Esophagus muscularis mucosa (tissue), 4 donors: ENCODE measurements at regions not wholly inside any gene's neighbourhood (a gene's known extent, or its start where the extent isn't known, plus 50 kb on each side); places are given as distances from the start of the nearest gene placed in this dataset.
"Not testable (repeated sequence)": the region's sequence is repeated elsewhere in the genome, so short reads cannot be mapped to it uniquely, and the experiment has no call there.

Experiments used
- DNase-seq: peaks from one replicate; pipeline ENCODE4 v3.0.0-alpha.2; 2017; ENCODE audit errors: extremely low spot score
- H3K27ac ChIP-seq, 4 donors: fragments of 200-600 bp; sonication (generic); replicated peaks in 1 of 4; 1 replicate in 3 of 4; 2 replicates in 1 of 4; pipeline ENCODE4 v1.5.1; 2016 to 2019; ENCODE audit warnings: mild to moderate bottlenecking in 1 of 4
- H3K27me3 ChIP-seq, 4 donors: fragments of 200-600 bp; sonication (generic); one replicate each; pipeline versions ENCODE4 v1.5.1 to v1.6.0; 2016 to 2019
- H3K36me3 ChIP-seq, 4 donors: fragments of 200-600 bp; sonication (generic); one replicate each; pipeline ENCODE4 v1.5.1; 2016 to 2019
- H3K4me1 ChIP-seq, 4 donors: fragments of 200-600 bp; sonication (generic); one replicate each; pipeline ENCODE4 v1.5.1; 2016 to 2019
- H3K4me3 ChIP-seq, 4 donors: fragments of 200-600 bp; sonication (generic); 1 replicate in 2 of 4; 2 replicates in 2 of 4; pipeline ENCODE4 v1.5.1; 2016 to 2019; ENCODE audit warnings: mild to moderate bottlenecking in 4 of 4, moderate library complexity in 1 of 4
- H3K9me3 ChIP-seq, 4 donors: fragments of 200-600 bp; sonication (generic); 1 replicate in 3 of 4; 2 replicates in 1 of 4; pipeline ENCODE4 v1.5.1; 2016 to 2019
- EP300 ChIP-seq: sonication (generic); formaldehyde crosslinking; IDR thresholded peaks from one replicate; pipeline ENCODE4 v1.6.1; 2017; ENCODE audit warnings: antibody characterized with exemption
- POLR2A ChIP-seq: fragments of 450-650 bp; IDR thresholded peaks from one replicate; pipeline ENCODE4 v1.6.1; 2017; ENCODE audit warnings: antibody characterized with exemption, moderate library complexity, mild to moderate bottlenecking, low read depth
- POLR2AphosphoS5 ChIP-seq, 2 donors: sonication (generic); formaldehyde crosslinking; IDR thresholded peaks; one replicate each; pipeline ENCODE4 v1.6.1; 2017; ENCODE audit warnings: antibody characterized with exemption in 2 of 2
- WGBS: methylation state at CpG from one replicate; pipeline ENCODE4 v1.1.5; 2018; 5-methylcytosine and 5-hydroxymethylcytosine counted together
- intact Hi-C: fragments of 100-400 bp; cut with DNase I; formaldehyde crosslinking; loops from one replicate; pipeline ENCODE4 v1.15.1; 2023
- TF ChIP-seq, protein P1 (sequence below), 3 experiments: fragments of 200-600 bp in 2 of 3; fragments of 450-650 bp in 1 of 3; sonication (generic) in 2 of 3; IDR thresholded peaks; one replicate each; pipeline ENCODE4 v1.5.1; 2017 to 2019; ENCODE audit warnings: antibody characterized with exemption in 3 of 3, mild to moderate bottlenecking in 2 of 3, moderate library complexity in 1 of 3

DNA sequence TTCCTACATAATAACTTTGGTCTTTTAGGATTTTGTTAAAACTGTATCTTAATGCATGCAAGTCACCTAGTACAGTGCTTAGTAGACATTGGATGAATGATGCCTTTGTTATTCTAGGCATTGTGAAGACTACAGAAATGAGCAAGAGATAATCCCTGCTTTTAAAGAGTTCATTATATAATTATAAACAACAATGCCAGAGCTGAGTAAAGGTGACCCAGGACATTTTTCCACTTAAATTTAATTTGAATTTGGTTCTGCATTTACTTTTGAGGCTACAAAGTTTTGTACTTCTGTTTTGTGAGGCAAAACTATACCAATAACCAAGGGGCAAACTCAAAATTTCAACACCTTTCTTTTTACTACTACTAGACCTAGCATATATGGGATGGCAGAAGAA lies 182.0 kb upstream of the SESN3 start:
- TF ChIP-seq EP300 = no peak
- TF ChIP-seq POLR2AphosphoS5 (IDR thresholded peaks at IDR 0.05) = no peak
- no peak for TF ChIP-seq POLR2A
- TF ChIP-seq, protein P1, sequence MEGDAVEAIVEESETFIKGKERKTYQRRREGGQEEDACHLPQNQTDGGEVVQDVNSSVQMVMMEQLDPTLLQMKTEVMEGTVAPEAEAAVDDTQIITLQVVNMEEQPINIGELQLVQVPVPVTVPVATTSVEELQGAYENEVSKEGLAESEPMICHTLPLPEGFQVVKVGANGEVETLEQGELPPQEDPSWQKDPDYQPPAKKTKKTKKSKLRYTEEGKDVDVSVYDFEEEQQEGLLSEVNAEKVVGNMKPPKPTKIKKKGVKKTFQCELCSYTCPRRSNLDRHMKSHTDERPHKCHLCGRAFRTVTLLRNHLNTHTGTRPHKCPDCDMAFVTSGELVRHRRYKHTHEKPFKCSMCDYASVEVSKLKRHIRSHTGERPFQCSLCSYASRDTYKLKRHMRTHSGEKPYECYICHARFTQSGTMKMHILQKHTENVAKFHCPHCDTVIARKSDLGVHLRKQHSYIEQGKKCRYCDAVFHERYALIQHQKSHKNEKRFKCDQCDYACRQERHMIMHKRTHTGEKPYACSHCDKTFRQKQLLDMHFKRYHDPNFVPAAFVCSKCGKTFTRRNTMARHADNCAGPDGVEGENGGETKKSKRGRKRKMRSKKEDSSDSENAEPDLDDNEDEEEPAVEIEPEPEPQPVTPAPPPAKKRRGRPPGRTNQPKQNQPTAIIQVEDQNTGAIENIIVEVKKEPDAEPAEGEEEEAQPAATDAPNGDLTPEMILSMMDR (IDR thresholded peaks at IDR 0.05) = no peak
- intact Hi-C loops = no loop called here
- Histone ChIP-seq H3K4me1 (peaks cover 0 to 12% (median 8%) of the 10 kb centered on the region in 4 donors), H3K27ac (no peak overlapping the region), H3K9me3 (no peaks in the 10 kb centered on the region), H3K4me3 (no peak overlapping the region), H3K36me3 (no peaks in the 10 kb centered on the region), H3K27me3 (no peaks in the 10 kb centered on the region)
- DNase-seq = no peak

DNA sequence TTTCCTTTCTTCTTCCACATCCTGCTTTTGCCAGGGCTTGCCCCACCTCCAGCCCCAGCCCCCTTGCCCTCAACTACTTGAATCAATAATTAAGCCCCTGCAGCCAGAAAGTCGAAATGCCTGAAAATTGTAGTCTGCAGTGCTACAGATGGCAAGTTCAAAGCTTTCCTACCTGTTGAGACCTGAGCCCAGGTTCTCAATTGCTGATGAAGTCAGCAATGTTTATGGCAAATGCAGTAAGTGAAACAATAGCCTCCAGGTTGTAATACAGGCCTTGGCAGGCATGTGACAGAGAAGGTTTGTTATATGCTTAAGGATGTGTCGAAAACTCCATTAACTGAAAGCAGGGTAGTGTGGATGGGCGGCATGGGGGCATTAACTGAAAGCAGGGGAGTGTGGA lies 181.1 kb upstream of the SESN3 start:
- no peaks in the 10 kb centered on the region for H3K9me3 ChIP-seq
- intact Hi-C loops = no loop called here
- no peak overlapping the region for H3K4me3 ChIP-seq
- H3K4me1 ChIP-seq = peaks cover 0 to 12% (median 8%) of the 10 kb centered on the region in 4 donors
- no peaks in the 10 kb centered on the region for H3K27me3 ChIP-seq
- no peaks in the 10 kb centered on the region for H3K36me3 ChIP-seq
- no peak for TF ChIP-seq EP300
- no peak for TF ChIP-seq POLR2AphosphoS5 (IDR thresholded peaks at IDR 0.05)
- TF ChIP-seq POLR2A = no peak
- TF ChIP-seq, protein P1 (IDR thresholded peaks at IDR 0.05) = no peak
- no peak for DNase-seq
- H3K27ac ChIP-seq = no peak overlapping the region
- WGBS = 94% methylated on average over 3 of the region's 3 CpGs

DNA sequence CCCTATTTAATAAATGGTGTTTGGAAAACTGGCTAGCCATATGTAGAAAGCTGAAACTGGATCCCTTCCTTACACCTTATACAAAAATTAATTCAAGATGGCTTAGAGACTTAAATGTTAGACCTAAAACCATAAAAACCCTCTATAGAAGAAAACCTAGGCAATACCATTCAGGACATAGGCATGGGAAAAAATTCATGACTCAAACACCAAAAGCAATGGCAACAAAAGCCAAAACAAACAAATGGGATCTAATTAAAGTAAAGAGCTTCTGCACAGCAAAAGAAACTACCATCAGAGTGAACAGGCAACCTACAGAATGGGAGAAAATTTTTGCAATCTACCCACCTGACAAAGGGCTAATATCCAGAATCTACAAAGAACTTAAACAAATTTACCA lies 179.7 kb upstream of the SESN3 start:
- not testable (repeated sequence) for H3K27me3 ChIP-seq

DNA sequence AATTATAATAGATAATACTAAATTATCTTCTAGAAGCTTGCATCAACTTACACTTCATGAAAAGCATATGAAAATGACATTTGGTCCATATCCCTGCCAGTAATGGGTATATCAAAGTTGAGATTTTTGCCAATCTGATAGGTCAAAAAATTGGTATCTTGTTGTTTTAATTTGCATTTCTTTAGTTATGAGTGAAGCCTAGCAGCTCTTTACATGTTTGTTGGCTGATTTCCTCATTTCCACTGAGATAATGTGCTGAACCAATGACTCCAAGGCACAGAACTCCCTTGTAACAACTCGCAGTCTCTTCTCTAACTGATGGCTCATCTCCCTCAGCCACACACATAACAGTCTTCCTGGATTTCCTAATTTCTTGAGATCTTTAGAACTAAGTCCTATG lies 175.3 kb upstream of the SESN3 start:
- Histone ChIP-seq H3K4me1 (no peaks in the 10 kb centered on the region), H3K4me3 (no peak overlapping the region), H3K36me3 (no peaks in the 10 kb centered on the region), H3K27me3 (no peaks in the 10 kb centered on the region), H3K9me3 (no peaks in the 10 kb centered on the region), H3K27ac (no peak overlapping the region)
- TF ChIP-seq, protein P1 (IDR thresholded peaks at IDR 0.05) = no peak
- no peak for TF ChIP-seq POLR2A
- TF ChIP-seq EP300 = no peak
- TF ChIP-seq POLR2AphosphoS5 (IDR thresholded peaks at IDR 0.05) = no peak
- intact Hi-C loops = no loop called here
- no peak for DNase-seq
- 100% methylated on average over 1 of the region's 1 CpG for WGBS

More for the DNA sequence above, 179.7 kb upstream of the SESN3 start:
- H3K4me1 ChIP-seq, DNase-seq, H3K27ac ChIP-seq, H3K36me3 ChIP-seq, intact Hi-C loops, H3K9me3 ChIP-seq, H3K4me3 ChIP-seq: not testable (repeated sequence)

DNA sequence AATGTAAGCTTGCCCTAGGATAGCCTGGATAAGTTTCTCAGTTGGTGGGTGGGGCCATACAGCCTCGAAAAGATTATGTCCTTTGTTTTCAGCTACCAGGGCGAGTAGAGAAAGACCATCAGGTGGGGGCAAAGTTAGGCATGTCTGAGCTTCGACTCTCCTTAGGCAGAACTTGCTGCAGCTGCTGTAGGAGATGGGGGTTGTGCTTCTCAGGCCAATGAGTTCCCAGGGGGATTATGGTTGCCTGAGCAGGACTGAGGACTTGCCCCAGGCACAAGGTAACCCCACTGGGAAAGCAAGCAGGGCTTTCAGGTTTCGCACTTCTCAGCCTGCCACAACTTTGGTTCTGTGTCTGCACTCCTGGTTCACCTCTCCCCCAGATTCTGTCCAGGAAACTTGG lies 173.4 kb upstream of the SESN3 start:
- H3K36me3 ChIP-seq = no peaks in the 10 kb centered on the region
- no peaks in the 10 kb centered on the region for H3K27me3 ChIP-seq
- intact Hi-C loops = no loop called here
- no peak for DNase-seq
- WGBS = 82% methylated on average over 4 of the region's 4 CpGs
- no peak overlapping the region for H3K4me3 ChIP-seq
- H3K27ac ChIP-seq = no peak overlapping the region
- H3K9me3 ChIP-seq = no peaks in the 10 kb centered on the region
- H3K4me1 ChIP-seq = no peaks in the 10 kb centered on the region
- TF ChIP-seq EP300 (no peak), POLR2A (no peak), POLR2AphosphoS5 (IDR thresholded peaks at IDR 0.05) (no peak)
- TF ChIP-seq, protein P1 (IDR thresholded peaks at IDR 0.05) = no peak
